H1 (cell line): ENCODE measurements at regions not wholly inside any gene's neighbourhood (a gene's known extent, or its start where the extent isn't known, plus 50 kb on each side); places are given as distances from the start of the nearest gene placed in this dataset.
"Not testable (repeated sequence)": the region's sequence is repeated elsewhere in the genome, so short reads cannot be mapped to it uniquely, and the experiment has no call there.

Experiments
- CTCF ChIA-PET: fragments of 300-600 bp; sonication (Branson Sonifier 250); formaldehyde crosslinking; loops from one replicate; lab custom pipeline; 2021; ENCODE audit not compliant: partially characterized antibody; lab: Charles Lee
- POLR2A ChIA-PET: fragments of 300-600 bp; sonication (Branson Sonifier 250); formaldehyde crosslinking; loops from one replicate; lab custom pipeline; 2021; ENCODE audit warnings: inconsistent platforms; ENCODE audit not compliant: partially characterized antibody; lab: Charles Lee
- DNase-seq, 2 experiments: peaks; one replicate each; pipeline versions ENCODE4 v3.0.0 to v3.0.0-alpha.2; 2010 to 2022; ENCODE audit warnings: low spot score in 2 of 2, low read depth in 1 of 2, mixed read lengths in 1 of 2
- FAIRE-seq: peaks from 2 replicates; lab custom pipeline; 2011; peaks lifted over from hg19 to GRCh38; lab: Jason Lieb, UNC
- H2AFZ ChIP-seq: 2 replicates; pipeline ENCODE4 v1.8.1; 2012; ENCODE audit warnings: low read length, inconsistent platforms
- H2AK5ac ChIP-seq: 2 replicates; pipeline ENCODE4 v1.6.1; 2013; ENCODE audit warnings: low read depth, low read length
- H2BK120ac ChIP-seq: replicated peaks from 2 replicates; pipeline ENCODE3; 2013; ENCODE audit warnings: low read depth, low read length, inconsistent platforms
- H2BK12ac ChIP-seq: 2 replicates; pipeline ENCODE4 v1.6.1; 2013; ENCODE audit warnings: low read depth, low read length
- H2BK15ac ChIP-seq: 2 replicates; pipeline ENCODE4 v1.6.1; 2013; ENCODE audit warnings: low read length
- H2BK20ac ChIP-seq: 2 replicates; pipeline ENCODE4 v1.6.1; 2013; ENCODE audit warnings: low read length
- H2BK5ac ChIP-seq: 2 replicates; pipeline ENCODE4 v1.6.1; 2013; ENCODE audit warnings: low read depth, low read length
- H3K14ac ChIP-seq: 2 replicates; pipeline ENCODE4 v1.6.1; 2013; ENCODE audit warnings: inconsistent platforms; ENCODE audit not compliant: insufficient read length
- H3K18ac ChIP-seq: 2 replicates; pipeline ENCODE4 v1.6.1; 2013; ENCODE audit warnings: low read length; ENCODE audit errors: extremely low read depth
- H3K23ac ChIP-seq: 2 replicates; pipeline ENCODE4 v1.6.1; 2013; ENCODE audit warnings: inconsistent platforms; ENCODE audit not compliant: insufficient read length
- H3K23me2 ChIP-seq: 2 replicates; pipeline ENCODE4 v1.6.1; 2013; ENCODE audit warnings: low read depth, low read length
- H3K27ac ChIP-seq: 2 replicates; pipeline ENCODE4 v1.6.1; 2011; ENCODE audit warnings: low read depth, low read length, inconsistent platforms
- H3K27me3 ChIP-seq, 4 experiments: replicated peaks in 1 of 4; 1 replicate in 1 of 4; 2 replicates in 3 of 4; pipeline versions ENCODE4 v1.6.1 to v1.8.1; 2011 to 2013; ENCODE audit warnings: low read length in 3 of 4, mild to moderate bottlenecking in 3 of 4, inconsistent platforms in 2 of 4, mixed read lengths in 2 of 4, moderate library complexity in 1 of 4; ENCODE audit not compliant: control insufficient read depth in 3 of 4, insufficient read depth in 3 of 4; ENCODE audit errors: extremely low read depth in 1 of 4
- H3K36me3 ChIP-seq, 4 experiments: 2 replicates each; pipeline versions ENCODE4 v1.6.1 to v1.8.1; 2011 to 2013; ENCODE audit warnings: mild to moderate bottlenecking in 4 of 4, low read length in 3 of 4, moderate library complexity in 2 of 4, control low read depth in 1 of 4, inconsistent platforms in 1 of 4; ENCODE audit not compliant: insufficient read depth in 4 of 4, control insufficient read depth in 2 of 4
- H3K4ac ChIP-seq: replicated peaks from 2 replicates; pipeline ENCODE3; 2013; ENCODE audit warnings: low read length, low read depth, mixed read lengths, inconsistent platforms; ENCODE audit not compliant: insufficient read length
- H3K4me1 ChIP-seq, 4 experiments: replicated peaks in 1 of 4; 1 replicate in 1 of 4; 2 replicates in 3 of 4; pipeline versions ENCODE4 v1.6.1 to v1.8.1; 2011 to 2013; ENCODE audit warnings: low read length in 3 of 4, inconsistent platforms in 2 of 4, mixed read lengths in 1 of 4; ENCODE audit not compliant: insufficient read depth in 4 of 4, control insufficient read depth in 3 of 4
- H3K4me2 ChIP-seq, 2 experiments: 2 replicates each; pipeline versions ENCODE4 v1.6.1 to v1.8.1; 2011 to 2013; ENCODE audit warnings: low read depth in 2 of 2, low read length in 2 of 2, control low read depth in 1 of 2, inconsistent platforms in 1 of 2, mild to moderate bottlenecking in 1 of 2; ENCODE audit not compliant: insufficient read depth in 1 of 2
- H3K4me3 ChIP-seq, 4 experiments: fragments of 200-600, 300-600 bp in 1 of 4; sonication (generic), shearing (Covaris generic), sonication (Bioruptor Twin) in 1 of 4; 2 replicates each; pipeline versions ENCODE4 v1.5.1 to v1.8.1; 2011 to 2016; ENCODE audit warnings: low read length in 4 of 4, low read depth in 3 of 4, control low read depth in 2 of 4, inconsistent platforms in 2 of 4, mild to moderate bottlenecking in 2 of 4, mixed read lengths in 1 of 4, moderate library complexity in 1 of 4; ENCODE audit not compliant: insufficient read depth in 2 of 4; ENCODE audit errors: extremely low read depth in 1 of 4
- H3K56ac ChIP-seq: replicated peaks from 2 replicates; pipeline ENCODE3; 2013; ENCODE audit warnings: low read depth, mild to moderate bottlenecking, mixed read lengths, low read length, inconsistent platforms; ENCODE audit not compliant: insufficient read length
- H3K79me1 ChIP-seq: 2 replicates; pipeline ENCODE4 v1.6.1; 2013; ENCODE audit warnings: low read depth, low read length, control low read depth
- H3K79me2 ChIP-seq, 2 experiments: 2 replicates each; pipeline versions ENCODE4 v1.6.1 to v1.8.1; 2012 to 2013; ENCODE audit warnings: low read length in 2 of 2, mild to moderate bottlenecking in 2 of 2, inconsistent platforms in 1 of 2; ENCODE audit not compliant: insufficient read depth in 2 of 2, control insufficient read depth in 1 of 2
- H3K9ac ChIP-seq, 4 experiments: replicated peaks in 1 of 4; 1 replicate in 1 of 4; 2 replicates in 3 of 4; pipeline versions ENCODE4 v1.6.1 to v1.8.1; 2011 to 2013; ENCODE audit warnings: low read depth in 3 of 4, low read length in 3 of 4, control low read depth in 2 of 4, mild to moderate bottlenecking in 2 of 4, moderate library complexity in 2 of 4, inconsistent platforms in 1 of 4; ENCODE audit errors: extremely low read depth in 1 of 4
- H3K9me3 ChIP-seq, 2 experiments: 2 replicates each; pipeline versions ENCODE4 v1.6.1 to v1.8.1; 2012 to 2013; ENCODE audit warnings: mild to moderate bottlenecking in 2 of 2, moderate library complexity in 2 of 2, control low read depth in 1 of 2, inconsistent platforms in 1 of 2, low read depth in 1 of 2, low read length in 1 of 2, mixed read lengths in 1 of 2; ENCODE audit not compliant: insufficient read depth in 2 of 2
- H4K20me1 ChIP-seq, 2 experiments: replicated peaks in 1 of 2; 2 replicates each; pipeline versions ENCODE3 to v1.8.1; 2011 to 2013; ENCODE audit warnings: inconsistent platforms in 2 of 2, low read length in 2 of 2, mild to moderate bottlenecking in 1 of 2; ENCODE audit not compliant: insufficient read depth in 2 of 2, control insufficient read depth in 1 of 2
- H4K5ac ChIP-seq: 2 replicates; pipeline ENCODE4 v1.6.1; 2013; ENCODE audit warnings: low read length, low read depth, mixed read lengths, inconsistent platforms; ENCODE audit not compliant: insufficient read length
- H4K8ac ChIP-seq: 2 replicates; pipeline ENCODE4 v1.8.0; 2013; ENCODE audit warnings: mild to moderate bottlenecking, moderate library complexity, low read length, inconsistent platforms; ENCODE audit not compliant: insufficient read depth; ENCODE audit errors: extremely low read depth
- H4K91ac ChIP-seq: replicated peaks from 2 replicates; pipeline ENCODE3; 2013; ENCODE audit warnings: low read length, mixed read lengths, inconsistent platforms; ENCODE audit not compliant: insufficient read length
- CREB1 ChIP-seq: IDR thresholded peaks from 2 replicates; pipeline ENCODE4 v1.6.1; 2012; ENCODE audit warnings: inconsistent platforms
- HDAC2 ChIP-seq, 2 experiments: fragments of 300-600 bp in 1 of 2; sonication (generic) in 1 of 2; IDR thresholded peaks; 2 replicates each; pipeline ENCODE4 v1.6.1; 2011 to 2012; ENCODE audit warnings: low read depth in 2 of 2, low read length in 2 of 2, mild to moderate bottlenecking in 2 of 2, moderate library complexity in 2 of 2, borderline replicate concordance in 1 of 2, inconsistent platforms in 1 of 2
- JUN ChIP-seq: IDR thresholded peaks from 2 replicates; pipeline ENCODE4 v1.6.1; 2011; ENCODE audit warnings: low read depth, mild to moderate bottlenecking, improper control_type of control experiment, low read length
- SIN3A ChIP-seq, 2 experiments: IDR thresholded peaks in 1 of 2; conservative IDR thresholded peaks in 1 of 2; 2 replicates each; pipeline ENCODE4 v1.6.1; 2011 to 2012; ENCODE audit warnings: low read length in 2 of 2, improper control_type of control experiment in 1 of 2, low read depth in 1 of 2, mild to moderate bottlenecking in 1 of 2
- SP4 ChIP-seq: IDR thresholded peaks from 2 replicates; pipeline ENCODE4 v1.6.1; 2012; ENCODE audit warnings: low read length, inconsistent platforms
- WGBS, 2 experiments: shearing (Covaris generic) in 1 of 2; methylation state at CpG; one replicate each; pipeline versions ENCODE4 v1.1.6 to v1.1.7; 2013 to 2015; ENCODE audit warnings: low lambda C conversion rate in 2 of 2, mixed read lengths in 2 of 2, inconsistent platforms in 1 of 2, low coverage in 1 of 2, missing lambda C conversion rate in 1 of 2; ENCODE audit not compliant: insufficient replicate concordance in 2 of 2, insufficient coverage in 1 of 2, insufficient read length in 1 of 2; ENCODE audit errors: extremely low coverage in 1 of 2, missing lambda C conversion rate in 1 of 2; 5-methylcytosine and 5-hydroxymethylcytosine counted together

- TF ChIP-seq HDAC2 (IDR thresholded peaks at IDR 0.05; ENCODE audit: borderline replicate concordance in 1 of 2, low read depth in 2 of 2, low read length in 2 of 2) (no peak), SIN3A (conservative IDR thresholded peaks at IDR 0.05 in 1 of 2, IDR thresholded peaks at IDR 0.05 in 1 of 2; ENCODE audit: low read depth in 1 of 2, low read length in 2 of 2) (no peak), SP4 (no peak), CREB1 (no peak), JUN (no peak)
- TF ChIP-seq, all 59 proteins: peak for 0
These were observed 442.4 kb downstream of the CD83 start (continued) for GRCh38 chr6:14559746-14560536.

DNA sequence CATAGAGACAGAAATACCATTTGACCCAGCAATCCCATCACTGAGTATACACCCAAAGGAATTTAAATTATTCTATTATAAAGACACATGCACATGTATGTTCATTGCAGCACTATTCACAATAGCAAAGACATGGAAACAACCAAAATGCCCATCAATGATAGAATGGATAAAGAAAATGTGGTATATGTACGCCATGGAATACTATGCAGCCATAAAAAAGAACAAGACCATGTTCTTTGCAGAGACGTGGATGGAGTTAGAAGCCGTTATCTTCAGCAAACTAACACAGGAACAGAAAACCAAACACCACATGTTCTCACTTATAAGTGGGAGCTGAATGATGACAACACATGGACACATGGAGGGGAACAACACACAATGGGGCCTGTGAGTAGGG lies 444.0 kb downstream of the CD83 start:
- H2BK12ac ChIP-seq, POLR2A ChIA-PET, FAIRE-seq, H3K23ac ChIP-seq, H3K18ac ChIP-seq, H2AK5ac ChIP-seq, H3K23me2 ChIP-seq, H3K79me1 ChIP-seq, H3K4me1 ChIP-seq, DNase-seq, H3K79me2 ChIP-seq, H3K9me3 ChIP-seq, H3K36me3 ChIP-seq, H3K14ac ChIP-seq, H4K5ac ChIP-seq, H2BK5ac ChIP-seq, H3K27ac ChIP-seq, H3K9ac ChIP-seq, H2BK20ac ChIP-seq, H3K4me2 ChIP-seq, H3K56ac ChIP-seq, H2BK120ac ChIP-seq, H3K4me3 ChIP-seq, H4K20me1 ChIP-seq, H4K91ac ChIP-seq, H2BK15ac ChIP-seq, H4K8ac ChIP-seq, H3K4ac ChIP-seq, H3K27me3 ChIP-seq, H2AFZ ChIP-seq: not testable (repeated sequence)
- CTCF ChIA-PET: interaction anchor here (0.6 to 1.1 kb wide), 2 partner anchors 11 to 139 kb away, joined by 4 to 5 read pairs; no protein-coding TSS in a partner anchor
- 50% methylated on average over 3 of the region's 3 CpGs; no CpG with 5 or more reads in 1 of the 2 experiments for WGBS, 2 experiments
